HG02943 (cell line): ENCODE measurements at regions not wholly inside any gene's neighbourhood (a gene's known extent, or its start where the extent isn't known, plus 50 kb on each side); places are given as distances from the start of the nearest gene placed in this dataset.
"Not testable (repeated sequence)": the region's sequence is repeated elsewhere in the genome, so short reads cannot be mapped to it uniquely, and the experiment has no call there.

Source experiments
- ATAC-seq: cut with Tn5 transposase; IDR thresholded peaks from one replicate; pipeline ENCODE4 v1.9.1; 2021; ENCODE audit warnings: mild to moderate bottlenecking, low read depth, moderate library complexity; ENCODE audit not compliant: unreplicated experiment

DNA sequence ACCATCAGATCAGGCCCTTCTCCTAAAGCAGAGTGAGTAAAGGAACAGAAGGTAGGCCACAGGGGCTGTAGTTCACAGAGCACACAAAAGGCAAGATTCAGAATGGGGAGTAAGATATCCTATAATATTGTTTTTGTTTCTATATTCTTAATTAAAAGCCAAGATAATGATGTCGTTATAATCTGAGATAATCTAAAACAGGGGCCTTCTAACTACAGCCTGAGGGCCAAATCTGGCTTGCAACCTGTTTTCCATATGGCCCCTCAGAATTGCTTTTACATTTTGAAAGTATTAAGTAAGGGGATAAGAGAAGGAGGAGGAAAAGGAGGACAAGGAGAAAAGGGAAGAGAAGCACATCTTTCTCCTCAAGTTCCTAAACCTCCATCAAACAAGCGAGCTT is 435.8 kb downstream of the CSNK1G3 start:
- ATAC-seq, result no peak

DNA sequence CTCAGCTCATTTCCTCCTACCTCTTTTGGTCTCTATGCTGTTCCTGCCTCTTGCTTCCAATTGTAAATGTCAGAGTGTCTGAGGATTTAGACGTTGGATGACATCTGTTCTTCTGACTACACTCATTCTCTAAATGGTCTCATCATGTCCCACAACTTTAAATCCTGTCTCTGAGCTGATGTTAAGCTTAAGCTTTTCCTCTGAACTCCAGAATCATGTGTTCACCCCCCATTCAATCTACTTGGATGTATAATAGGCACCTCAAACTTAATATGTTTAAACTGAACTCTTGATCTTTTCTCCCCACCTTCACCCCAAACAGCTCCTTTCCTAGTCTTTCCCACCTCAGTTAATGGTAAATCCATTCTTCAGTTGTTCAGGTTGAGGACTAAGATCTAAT is 433.6 kb downstream of the CSNK1G3 start:
- ATAC-seq, result no peak

DNA sequence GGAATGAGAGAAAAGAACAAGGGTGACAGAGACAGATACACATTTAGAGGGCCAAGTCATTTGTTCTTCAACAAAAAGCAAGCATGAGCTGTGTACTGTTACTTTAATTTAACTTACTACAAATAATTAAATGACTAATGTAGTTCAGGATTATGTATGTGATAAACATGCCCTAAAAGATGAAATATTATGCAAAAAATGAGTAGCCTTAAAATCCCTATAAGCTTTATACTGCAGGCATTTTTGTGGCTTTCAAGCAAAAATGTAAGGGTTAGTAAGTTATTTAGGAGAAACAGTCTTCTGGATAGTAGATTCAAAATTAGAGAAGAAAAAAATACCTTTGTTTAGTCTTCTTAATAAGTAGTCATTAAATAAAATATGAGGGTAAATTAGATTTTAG is 431.2 kb downstream of the CSNK1G3 start:
- no peak for ATAC-seq

DNA sequence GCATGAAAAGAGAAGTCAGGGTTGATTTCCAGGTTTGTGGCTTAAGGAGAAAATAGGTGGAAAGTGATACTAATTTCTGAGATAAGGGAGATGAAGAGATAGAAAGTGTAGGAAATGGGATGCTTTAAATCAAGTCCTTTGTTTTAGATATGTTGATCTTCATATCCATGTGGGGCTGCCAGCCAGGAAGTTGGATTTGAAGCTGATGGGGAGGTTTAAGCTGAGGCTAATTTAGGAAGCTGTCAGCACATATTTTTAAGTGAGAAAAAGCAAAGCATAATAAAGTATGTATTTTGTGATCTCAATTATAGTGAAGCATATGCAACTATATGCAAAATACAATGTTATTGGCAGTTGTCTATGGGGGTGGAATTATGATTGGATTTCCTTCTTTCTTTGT is 428.4 kb downstream of the CSNK1G3 start:
- no peak for ATAC-seq

DNA sequence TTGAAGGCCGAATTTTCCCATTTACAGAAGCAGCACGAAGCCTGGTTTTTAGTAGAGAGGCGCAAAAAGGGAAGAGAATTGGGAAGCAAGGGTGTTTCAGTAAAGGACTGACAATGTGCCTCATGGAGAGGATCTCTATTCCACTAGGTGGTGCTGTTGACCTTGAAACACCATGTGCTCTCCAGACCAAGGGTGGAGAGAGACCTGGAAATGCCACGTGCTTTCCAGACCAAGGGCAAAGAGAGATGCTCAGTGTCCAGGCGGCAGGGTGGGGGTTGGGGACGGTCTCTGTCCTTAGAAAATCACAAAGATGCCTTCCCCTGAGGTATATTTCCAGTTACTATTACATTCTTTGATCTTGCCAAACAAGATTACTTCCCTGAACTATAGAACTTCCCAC is 425.3 kb downstream of the CSNK1G3 start:
- no peak for ATAC-seq

DNA sequence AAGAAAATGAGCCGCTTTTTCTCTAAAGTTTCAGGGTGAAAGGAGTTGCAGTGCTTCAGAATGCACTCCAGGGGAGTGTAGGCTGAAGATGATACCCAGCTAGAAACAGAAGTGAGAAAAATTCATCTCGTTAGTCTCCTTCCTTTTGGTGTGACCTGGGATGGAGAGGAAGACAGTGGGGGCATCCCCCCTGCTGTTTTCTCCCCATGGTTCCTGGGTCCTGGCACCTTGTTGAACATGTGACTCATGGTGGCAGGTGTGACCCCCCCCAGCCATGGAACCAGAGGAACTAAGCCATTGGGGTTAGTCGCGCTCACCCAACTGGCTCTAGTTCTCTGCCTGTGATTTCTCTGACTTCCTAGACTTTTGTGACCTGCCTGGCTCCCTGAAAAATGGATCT is 424.6 kb downstream of the CSNK1G3 start:
- no peak for ATAC-seq

DNA sequence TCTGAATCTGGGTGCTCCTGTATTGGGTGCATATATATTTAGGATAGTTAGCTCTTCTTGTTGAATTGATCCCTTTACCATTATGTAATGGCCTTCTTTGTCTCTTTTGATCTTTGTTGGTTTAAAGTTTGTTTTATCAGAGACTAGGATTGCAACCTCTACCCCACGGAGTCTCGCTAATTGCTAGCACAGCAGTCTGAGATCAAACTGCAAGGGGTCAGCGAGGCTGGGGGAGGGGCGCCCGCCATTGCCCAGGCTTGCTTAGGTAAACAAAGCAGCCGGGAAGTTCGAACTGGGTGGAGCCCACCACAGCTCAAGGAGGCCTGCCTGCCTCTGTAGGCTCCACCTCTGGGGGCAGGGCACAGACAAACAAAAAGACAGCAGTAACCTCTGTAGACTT is 421.8 kb downstream of the CSNK1G3 start:
- not testable (repeated sequence) for ATAC-seq

DNA sequence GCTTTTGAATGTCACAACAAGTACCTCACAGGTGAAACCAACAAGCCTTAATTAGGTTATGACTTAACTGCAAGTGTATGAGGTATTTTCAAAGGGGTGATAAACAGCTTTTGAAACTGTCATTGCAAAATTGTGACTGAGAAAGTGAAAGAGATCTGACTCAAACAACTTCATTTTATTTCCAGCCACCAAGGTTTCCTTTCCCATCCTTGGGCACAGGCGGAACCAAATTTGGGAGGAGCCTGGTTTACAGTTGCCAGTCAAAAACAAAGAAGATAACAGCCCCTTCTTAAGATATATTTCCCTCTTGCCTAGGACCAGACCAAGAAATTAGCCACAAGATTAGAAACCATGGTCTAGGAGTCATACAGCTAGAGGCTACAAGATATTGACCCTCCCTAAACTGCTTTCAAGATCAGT is 417.1 kb downstream of the CSNK1G3 start:
- ATAC-seq, result no peak

DNA sequence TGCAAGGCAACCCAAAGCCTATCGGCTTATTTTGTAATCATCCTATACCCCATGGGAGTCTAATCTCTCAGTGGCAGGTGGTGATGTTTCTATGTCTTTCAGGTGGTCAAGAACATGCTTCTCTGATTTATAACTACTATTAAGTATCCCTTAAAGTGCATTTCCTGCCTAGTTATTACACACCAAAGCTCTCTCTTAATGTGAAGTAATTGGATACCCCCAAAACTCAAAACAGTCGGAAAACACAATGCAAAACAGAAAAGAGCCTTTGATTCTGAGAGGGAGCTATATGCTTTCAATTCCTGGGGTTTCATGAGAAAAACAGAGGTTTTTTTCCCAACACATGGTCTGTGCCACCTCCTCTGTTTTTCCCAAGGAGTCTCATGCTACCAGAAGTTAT is 416.4 kb downstream of the CSNK1G3 start:
- ATAC-seq, result no peak

DNA sequence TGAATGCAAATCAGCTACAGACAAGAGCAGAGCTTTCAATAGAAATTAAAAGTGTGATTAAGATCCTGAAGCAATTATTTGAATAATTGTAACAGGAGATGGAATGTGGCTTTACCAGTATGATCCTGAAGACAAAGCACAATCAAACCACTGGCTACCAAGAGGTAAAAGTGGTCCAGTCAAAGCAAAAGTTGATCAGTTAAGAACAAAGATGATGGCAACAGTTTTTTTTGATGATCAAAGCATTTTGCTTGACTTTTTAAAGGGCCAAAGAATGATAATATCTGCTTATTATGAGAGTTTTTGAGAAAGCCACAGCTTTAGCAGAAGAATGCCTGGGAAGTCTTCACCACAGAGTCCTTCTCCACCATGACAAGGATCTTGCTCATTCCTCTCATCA is 409.2 kb downstream of the CSNK1G3 start:
- ATAC-seq, result no peak

DNA sequence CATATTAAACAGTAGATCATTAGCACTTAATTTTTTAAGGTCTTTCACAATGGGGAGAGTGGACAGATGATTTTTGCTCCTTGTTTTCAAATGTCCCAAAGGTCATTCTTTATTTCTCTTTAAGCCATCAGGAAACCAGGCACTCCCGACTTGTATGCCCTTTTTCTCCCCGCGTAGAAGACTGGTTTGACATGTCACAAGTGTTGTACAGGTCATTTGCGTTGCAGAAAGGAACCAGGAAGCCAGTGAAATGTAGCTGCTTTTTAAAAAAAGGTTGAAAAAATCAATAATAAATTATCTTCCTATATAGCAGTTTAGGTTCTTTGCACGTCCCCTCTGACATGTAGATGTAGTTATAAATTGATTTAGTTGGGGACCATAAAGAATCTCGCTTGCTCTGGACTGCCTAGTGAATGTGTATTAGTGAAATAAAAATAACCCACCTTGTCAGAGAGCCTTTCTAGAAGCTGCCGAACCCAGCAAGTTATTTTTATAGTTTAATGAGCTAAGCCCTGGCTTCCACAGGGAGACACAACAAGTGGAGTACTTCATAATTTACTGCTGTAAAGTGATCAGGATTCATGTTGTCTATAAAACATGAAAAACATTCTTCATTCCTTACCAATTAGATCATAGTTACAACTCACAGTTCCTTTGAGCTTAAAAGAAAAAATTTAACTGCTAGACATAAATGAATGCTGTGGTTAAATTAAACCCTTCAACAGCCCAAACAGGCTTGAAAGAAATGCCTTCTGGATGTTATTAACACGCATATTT is 404.6 kb downstream of the CSNK1G3 start:
- ATAC-seq, result no peak

DNA sequence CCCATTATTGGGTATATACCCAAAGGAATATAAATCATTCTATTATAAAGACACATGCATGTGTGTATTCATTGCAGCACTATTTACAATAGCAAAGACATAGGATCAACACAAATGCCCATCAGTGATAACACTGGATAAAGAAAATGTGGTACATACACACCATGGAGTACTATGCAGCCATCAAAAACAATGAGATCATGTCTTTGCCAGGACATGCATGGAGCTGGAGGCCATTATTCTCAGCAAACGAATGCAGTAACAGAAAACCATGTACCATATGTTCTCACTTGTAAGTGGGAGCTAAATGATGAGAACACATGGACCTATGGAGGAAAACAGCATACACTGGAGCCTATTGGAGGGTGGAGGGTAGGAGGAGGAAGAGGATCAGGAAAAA is 402.4 kb downstream of the CSNK1G3 start:
- no peak for ATAC-seq

DNA sequence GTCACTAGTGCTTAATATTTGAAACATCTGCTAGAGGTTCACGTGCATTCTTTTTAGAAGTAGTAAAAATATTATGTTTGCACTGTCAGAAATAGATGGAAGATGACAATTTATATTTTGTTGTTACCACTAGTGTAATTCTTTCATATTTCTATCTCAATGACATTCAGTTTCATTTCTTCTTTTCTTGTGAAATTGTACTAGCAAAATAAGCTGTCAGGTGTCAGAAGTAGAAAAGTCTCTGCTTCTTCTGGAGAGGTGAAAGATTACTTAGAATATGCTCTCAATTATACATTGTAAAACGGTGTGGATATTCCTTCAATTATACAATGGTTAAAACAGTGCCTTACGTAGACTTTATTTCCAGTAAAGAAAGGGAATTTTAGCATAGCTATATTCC is 395.4 kb downstream of the CSNK1G3 start:
- ATAC-seq, result no peak

DNA sequence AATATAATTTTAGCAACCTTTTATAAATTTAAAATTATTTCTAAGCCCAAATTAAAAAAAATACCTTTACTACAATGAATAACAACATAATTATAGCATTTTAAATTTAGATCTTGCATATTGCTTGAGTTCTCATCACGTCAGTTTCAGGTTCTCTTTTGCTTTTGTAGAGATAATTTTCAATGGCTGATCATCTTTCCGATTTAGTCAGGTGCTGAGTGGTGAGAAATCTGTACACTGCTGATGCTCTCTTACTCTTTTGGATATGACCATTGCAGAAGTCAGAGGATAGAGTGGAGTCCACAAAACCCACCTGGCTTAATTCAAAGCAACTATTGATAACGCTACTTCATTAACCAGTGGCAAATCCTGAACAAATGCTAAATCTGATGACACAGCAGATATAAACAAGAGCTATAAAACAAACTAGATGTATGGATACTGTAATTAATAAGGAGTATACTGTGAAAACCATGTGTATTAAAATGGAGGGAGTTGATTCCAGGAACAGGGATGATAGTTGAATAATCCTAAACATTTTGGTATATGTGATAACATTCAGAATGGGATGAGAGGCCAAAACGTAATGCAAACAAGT is 394.8 kb downstream of the CSNK1G3 start:
- no peak for ATAC-seq

DNA sequence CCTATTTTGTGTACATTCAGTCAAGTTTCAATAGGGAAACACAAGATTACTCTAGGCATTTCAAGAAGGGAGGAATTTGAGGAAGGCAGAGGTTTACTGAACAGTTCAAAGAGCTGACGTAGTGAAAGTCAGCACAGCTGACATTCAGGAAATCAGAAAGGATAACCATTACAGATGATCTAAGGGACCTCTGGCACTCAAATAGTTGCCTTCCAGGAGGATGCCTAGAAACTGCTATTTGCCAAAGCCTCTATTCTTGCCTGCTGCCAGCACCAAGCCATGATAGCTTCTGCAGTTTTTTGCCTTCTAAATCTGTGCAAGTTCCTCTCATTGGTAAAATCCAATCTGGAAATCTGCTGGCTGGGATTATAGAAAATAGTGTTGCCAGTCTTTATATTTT is 373.1 kb downstream of the CSNK1G3 start:
- ATAC-seq, result no peak

DNA sequence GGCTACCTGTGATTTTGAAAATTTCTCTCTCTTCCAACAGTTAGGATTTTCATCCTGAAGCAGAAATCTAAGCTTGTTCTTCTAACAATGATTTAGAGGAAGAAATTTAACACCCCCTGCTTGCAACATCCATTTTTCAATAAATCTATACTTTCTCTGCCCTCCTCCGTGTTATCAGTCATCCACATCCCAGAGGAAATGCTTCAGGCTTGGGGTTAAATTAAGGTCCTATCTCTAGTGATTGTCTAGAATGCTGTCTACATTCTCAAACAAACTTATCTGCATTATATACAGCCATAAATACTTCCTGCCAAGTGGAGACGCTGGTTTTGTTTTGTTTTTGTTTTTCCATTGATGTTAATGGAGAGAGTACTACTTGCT is 371.0 kb downstream of the CSNK1G3 start:
- ATAC-seq, result no peak

DNA sequence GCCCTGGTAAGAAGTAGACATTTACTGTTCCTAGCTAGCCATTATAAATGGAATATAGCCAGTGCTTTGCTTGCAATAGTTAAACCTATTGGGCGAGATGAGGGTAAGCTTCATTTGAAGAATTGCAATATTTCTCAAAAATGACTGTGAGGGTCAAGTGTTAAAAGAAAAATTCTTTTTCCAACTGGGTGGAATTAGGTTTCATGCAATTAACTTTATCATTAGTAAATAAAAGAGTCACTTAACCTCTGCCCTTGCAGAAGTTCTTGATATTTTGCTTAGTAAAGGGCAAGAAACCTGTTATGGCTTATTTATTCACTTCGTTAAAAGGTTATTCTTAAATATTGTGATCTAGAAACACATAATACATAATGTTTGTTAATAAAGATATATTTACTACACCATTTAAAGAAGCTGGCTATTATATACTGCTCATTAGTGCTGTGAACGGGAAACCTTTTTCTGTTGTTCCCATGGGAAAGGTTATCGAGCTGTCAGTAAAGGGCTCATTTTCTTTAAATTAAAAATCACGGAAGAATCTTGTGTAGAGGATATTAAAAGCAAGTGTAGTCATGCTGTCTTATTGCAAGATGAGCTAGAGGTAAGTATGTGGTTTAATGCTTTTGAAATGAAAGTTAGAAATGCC is 370.5 kb downstream of the CSNK1G3 start:
- ATAC-seq, result no peak

DNA sequence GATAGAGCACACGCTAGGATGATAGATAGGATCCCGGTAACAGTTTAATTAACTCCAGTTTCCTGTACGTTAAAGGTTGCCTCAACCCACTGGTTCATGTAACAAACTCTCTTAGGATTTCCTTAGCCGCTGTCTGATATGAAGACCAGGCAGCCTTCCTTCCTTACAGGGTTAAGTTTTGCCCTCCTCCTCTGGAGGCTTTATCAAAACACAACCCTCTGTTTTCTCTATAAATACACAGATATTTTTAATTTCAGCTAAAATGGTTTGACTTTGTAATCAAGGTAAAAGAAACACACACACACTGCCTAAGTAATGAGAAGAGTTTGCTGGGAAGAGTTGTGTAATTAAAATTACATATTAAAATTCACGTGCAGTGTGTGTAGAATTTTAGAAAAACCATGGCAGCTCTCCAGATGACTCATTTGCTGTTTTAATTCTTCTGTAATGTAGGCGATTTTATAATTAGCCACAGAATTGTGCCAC is 369.8 kb downstream of the CSNK1G3 start:
- ATAC-seq, result no peak

DNA sequence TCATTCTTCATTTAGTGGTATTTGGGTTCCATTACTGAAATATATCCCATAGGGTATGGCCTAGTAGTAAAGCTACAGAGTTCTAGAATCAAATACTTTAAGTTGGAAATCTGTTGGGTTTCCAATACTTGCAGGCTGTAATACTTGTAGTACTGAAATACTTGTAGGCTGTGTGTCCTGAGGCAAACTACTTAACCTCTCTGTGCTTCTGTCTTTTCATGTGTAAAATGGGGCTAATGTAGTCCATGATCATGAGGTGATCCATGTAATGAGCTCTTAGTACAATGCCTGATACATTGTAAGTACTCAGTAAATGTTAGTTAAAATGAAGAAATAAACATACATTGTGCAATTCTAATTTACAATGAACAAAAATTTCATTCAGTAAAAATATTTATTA is 368.9 kb downstream of the CSNK1G3 start:
- no peak for ATAC-seq

DNA sequence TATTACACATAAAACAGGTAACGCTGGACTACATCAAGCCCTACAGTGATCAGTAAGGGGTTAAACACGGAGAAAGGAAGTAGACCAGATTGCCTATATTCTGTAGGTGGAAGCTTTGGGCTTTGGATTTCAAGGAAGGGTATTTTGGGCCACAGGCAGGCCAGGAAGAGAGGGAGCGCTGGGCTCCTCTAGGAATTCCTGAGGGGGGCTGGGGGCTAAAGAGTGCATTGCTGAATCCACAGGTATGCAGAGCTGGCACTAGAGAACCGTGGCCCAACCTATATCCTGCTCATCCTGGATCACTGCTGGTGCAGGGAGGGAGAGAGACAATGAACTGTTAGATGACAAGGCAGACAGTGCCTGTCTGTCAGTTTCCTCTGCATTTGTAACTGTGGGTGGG is 367.1 kb downstream of the CSNK1G3 start:
- ATAC-seq, result no peak

DNA sequence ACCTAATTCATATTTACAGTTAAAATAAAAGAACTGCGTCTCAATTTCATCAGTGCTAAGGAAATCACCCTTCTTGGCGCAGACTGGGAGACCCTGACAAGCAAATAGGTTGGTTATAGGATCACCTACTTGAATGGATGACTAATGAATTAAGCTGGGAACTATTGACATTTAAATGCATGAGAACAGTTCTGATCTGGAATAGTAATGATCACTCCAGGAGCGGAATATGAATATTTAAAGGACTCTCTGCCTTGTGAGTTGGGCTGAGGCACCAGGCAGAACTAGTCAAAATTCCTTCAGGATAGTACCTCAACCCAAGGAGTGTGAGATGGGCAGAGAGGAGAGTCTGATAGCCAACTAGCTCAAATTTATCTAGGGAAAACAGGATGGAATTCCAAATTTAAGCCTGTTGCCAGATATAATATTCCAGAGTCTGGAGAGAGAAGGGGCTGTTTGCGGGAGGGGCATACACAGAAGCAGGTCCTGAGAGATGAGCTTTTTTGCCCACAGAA is 364.4 kb downstream of the CSNK1G3 start:
- ATAC-seq, result no peak
